HG03378 (cell line): ENCODE measurements at regions not wholly inside any gene's neighbourhood (a gene's known extent, or its start where the extent isn't known, plus 50 kb on each side); places are given as distances from the start of the nearest gene placed in this dataset.

Experiments
- ATAC-seq: cut with Tn5 transposase; IDR thresholded peaks from one replicate; pipeline ENCODE4 v1.9.1; 2021; ENCODE audit warnings: mild to moderate bottlenecking, moderate library complexity; ENCODE audit not compliant: unreplicated experiment

- ATAC-seq: no peak
Measured at GRCh38 chr11:37124384-37124783, 526.3 kb upstream of the RAG2 start.

- no peak for ATAC-seq
Measured at GRCh38 chr11:37115963-37116362, 517.9 kb upstream of the RAG2 start.

GRCh38 chr11:37110385-37110784, 512.3 kb upstream of the RAG2 start:
- ATAC-seq: no peak

GRCh38 chr11:37109286-37109585, 511.2 kb upstream of the RAG2 start:
- no peak for ATAC-seq

GRCh38 chr11:37108436-37109285, 510.6 kb upstream of the RAG2 start:
- ATAC-seq: no peak

GRCh38 chr11:37107831-37108230, 509.8 kb upstream of the RAG2 start:
- ATAC-seq: no peak

- no peak for ATAC-seq
Measured at GRCh38 chr11:37107415-37107814, 509.4 kb upstream of the RAG2 start.

GRCh38 chr11:37105427-37105826, 507.4 kb upstream of the RAG2 start:
- ATAC-seq: no peak

GRCh38 chr11:37104380-37104779, 506.3 kb upstream of the RAG2 start:
- ATAC-seq: no peak

GRCh38 chr11:37100008-37100407, 502.0 kb upstream of the RAG2 start:
- no peak for ATAC-seq

GRCh38 chr11:37092487-37092886, 494.5 kb upstream of the RAG2 start:
- no peak for ATAC-seq

GRCh38 chr11:37089439-37089838, 491.4 kb upstream of the RAG2 start:
- no peak for ATAC-seq

GRCh38 chr11:37088573-37088910, 490.5 kb upstream of the RAG2 start:
- no peak for ATAC-seq

GRCh38 chr11:37087650-37088572, 489.9 kb upstream of the RAG2 start:
- ATAC-seq: no peak

GRCh38 chr11:37078521-37078920, 480.5 kb upstream of the RAG2 start:
- ATAC-seq: no peak

GRCh38 chr11:37076866-37077265, 478.8 kb upstream of the RAG2 start:
- ATAC-seq: no peak

- ATAC-seq: no peak
Measured at GRCh38 chr11:37072538-37073055, 474.6 kb upstream of the RAG2 start.

GRCh38 chr11:37050311-37050710, 452.3 kb upstream of the RAG2 start:
- ATAC-seq: no peak

- no peak for ATAC-seq
Measured at GRCh38 chr11:37040921-37041320, 442.9 kb upstream of the RAG2 start.

- ATAC-seq: no peak
Measured at GRCh38 chr11:37038911-37039310, 440.9 kb upstream of the RAG2 start.

GRCh38 chr11:37026741-37027140, 428.7 kb upstream of the RAG2 start:
- no peak for ATAC-seq

- no peak for ATAC-seq
Measured at GRCh38 chr11:37026326-37026725, 428.3 kb upstream of the RAG2 start.
